ENCODE measurements at regions not wholly inside any gene's neighbourhood (a gene's known extent, or its start where the extent isn't known, plus 50 kb on each side); places are given as distances from the start of the nearest gene placed in this dataset.

GRCh38 chr10:84589526-84590205 is 261.3 kb downstream of the CCSER2 start:
- TF ChIP-seq CTCF (conservative IDR thresholded peaks at IDR 0.05) = no peak
- Histone ChIP-seq H3K9ac (ENCODE audit: extremely low read depth, insufficient read length, low read length) (no peak overlapping the region), H2AFZ (ENCODE audit: low read length) (no peak overlapping the region), H2BK120ac (ENCODE audit: low read depth, low read length, poor library complexity, severe bottlenecking) (no peak overlapping the region), H3K79me1 (ENCODE audit: insufficient read depth, low read depth, low read length, poor library complexity, severe bottlenecking) (no peaks in the 10 kb centered on the region), H3K27ac (ENCODE audit: insufficient read length, low read depth, low read length) (no peak overlapping the region), H3K14ac (ENCODE audit: insufficient read depth, low read length) (no peak overlapping the region; the same call in 1 of the 2 replicates), H3K79me2 (ENCODE audit: insufficient read depth, low read length) (no peaks in the 10 kb centered on the region), H3K18ac (ENCODE audit: insufficient read length, low read depth, low read length) (no peak overlapping the region), H2BK5ac (ENCODE audit: insufficient read length, low read length) (no peak overlapping the region), H3K4me1 (ENCODE audit: insufficient read depth, low read length) (peaks cover 3% of the 10 kb centered on the region; the same call in 1 of the 2 replicates), H3K4ac (ENCODE audit: low read depth, low read length) (no peak overlapping the region), H3K56ac (ENCODE audit: insufficient read length, low read depth, low read length) (no peak overlapping the region), H4K20me1 (ENCODE audit: control insufficient read depth, insufficient read depth, insufficient read length) (no peaks in the 10 kb centered on the region), H3K23ac (ENCODE audit: insufficient read length, low read depth, low read length) (no peak overlapping the region), H3K23me2 (ENCODE audit: insufficient read length, low read depth, low read length, poor library complexity, severe bottlenecking) (no peaks in the 10 kb centered on the region), H4K91ac (ENCODE audit: insufficient read length, low read depth, low read length) (no peak overlapping the region), H3T11ph (ENCODE audit: low read length) (no peak overlapping the region), H2BK12ac (ENCODE audit: insufficient read length, low read depth, low read length) (no peak overlapping the region), H3K4me2 (ENCODE audit: insufficient read depth, insufficient read length, low read length) (no peak overlapping the region), H4K5ac (ENCODE audit: insufficient read length, low read depth, low read length) (no peak overlapping the region), H4K8ac (replicated peaks; ENCODE audit: insufficient read length, low read depth, low read length) (no peak overlapping the region), H2BK15ac (ENCODE audit: low read depth, low read length) (no peak overlapping the region), H2BK20ac (ENCODE audit: low read depth, low read length, poor library complexity, severe bottlenecking) (no peak overlapping the region), H3K9me3 (ENCODE audit: control insufficient read depth, low read depth, low read length) (no peaks in the 10 kb centered on the region), H3K27me3 (ENCODE audit: insufficient read depth, low read length) (no peaks in the 10 kb centered on the region), H2AK5ac (ENCODE audit: insufficient read length, low read length) (no peak overlapping the region)
- WGBS (ENCODE audit: extremely low coverage, insufficient read length, low lambda C conversion rate) = no CpG with 5 or more reads among the region's 4 CpGs
- Mint-ChIP-seq H3K4me1 (peaks cover 25 to 32% of the 10 kb centered on the region in 2 experiments), H3K27me3 (ENCODE audit: low read depth) (peaks cover 44% of the 10 kb centered on the region), H3K36me3 (ENCODE audit: insufficient read depth in 1 of 3, low read depth in 3 of 3) (no peaks in the 10 kb centered on the region; a peak in 1 of 7 replicates), H3K4me3 (no peak overlapping the region; a peak in 1 of 5 replicates), H3K27ac (no peak overlapping the region; a peak in 1 of 7 replicates), H3K9me3 (peaks cover 0 to 3% of the 10 kb centered on the region in 2 experiments; a peak in 1 of 5 replicates)
- no peak for DNase-seq

Measured in H9 (cell line).